H1 (cell line): ENCODE measurements at regions not wholly inside any gene's neighbourhood (a gene's known extent, or its start where the extent isn't known, plus 50 kb on each side); places are given as distances from the start of the nearest gene placed in this dataset.

Experiments used
- CTCF ChIA-PET: fragments of 300-600 bp; sonication (Branson Sonifier 250); formaldehyde crosslinking; loops from one replicate; lab custom pipeline; 2021; ENCODE audit not compliant: partially characterized antibody; lab: Charles Lee
- POLR2A ChIA-PET: fragments of 300-600 bp; sonication (Branson Sonifier 250); formaldehyde crosslinking; loops from one replicate; lab custom pipeline; 2021; ENCODE audit warnings: inconsistent platforms; ENCODE audit not compliant: partially characterized antibody; lab: Charles Lee
- DNase-seq, 2 experiments: peaks; one replicate each; pipeline versions ENCODE4 v3.0.0 to v3.0.0-alpha.2; 2010 to 2022; ENCODE audit warnings: low spot score in 2 of 2, low read depth in 1 of 2, mixed read lengths in 1 of 2
- FAIRE-seq: peaks from 2 replicates; lab custom pipeline; 2011; peaks lifted over from hg19 to GRCh38; lab: Jason Lieb, UNC
- H2AFZ ChIP-seq: 2 replicates; pipeline ENCODE4 v1.8.1; 2012; ENCODE audit warnings: low read length, inconsistent platforms
- H2AK5ac ChIP-seq: 2 replicates; pipeline ENCODE4 v1.6.1; 2013; ENCODE audit warnings: low read depth, low read length
- H2BK120ac ChIP-seq: replicated peaks from 2 replicates; pipeline ENCODE3; 2013; ENCODE audit warnings: low read depth, low read length, inconsistent platforms
- H2BK12ac ChIP-seq: 2 replicates; pipeline ENCODE4 v1.6.1; 2013; ENCODE audit warnings: low read depth, low read length
- H2BK15ac ChIP-seq: 2 replicates; pipeline ENCODE4 v1.6.1; 2013; ENCODE audit warnings: low read length
- H2BK20ac ChIP-seq: 2 replicates; pipeline ENCODE4 v1.6.1; 2013; ENCODE audit warnings: low read length
- H2BK5ac ChIP-seq: 2 replicates; pipeline ENCODE4 v1.6.1; 2013; ENCODE audit warnings: low read depth, low read length
- H3K14ac ChIP-seq: 2 replicates; pipeline ENCODE4 v1.6.1; 2013; ENCODE audit warnings: inconsistent platforms; ENCODE audit not compliant: insufficient read length
- H3K18ac ChIP-seq: 2 replicates; pipeline ENCODE4 v1.6.1; 2013; ENCODE audit warnings: low read length; ENCODE audit errors: extremely low read depth
- H3K23ac ChIP-seq: 2 replicates; pipeline ENCODE4 v1.6.1; 2013; ENCODE audit warnings: inconsistent platforms; ENCODE audit not compliant: insufficient read length
- H3K23me2 ChIP-seq: 2 replicates; pipeline ENCODE4 v1.6.1; 2013; ENCODE audit warnings: low read depth, low read length
- H3K27ac ChIP-seq: 2 replicates; pipeline ENCODE4 v1.6.1; 2011; ENCODE audit warnings: low read depth, low read length, inconsistent platforms
- H3K27me3 ChIP-seq, 4 experiments: replicated peaks in 1 of 4; 1 replicate in 1 of 4; 2 replicates in 3 of 4; pipeline versions ENCODE4 v1.6.1 to v1.8.1; 2011 to 2013; ENCODE audit warnings: low read length in 3 of 4, mild to moderate bottlenecking in 3 of 4, inconsistent platforms in 2 of 4, mixed read lengths in 2 of 4, moderate library complexity in 1 of 4; ENCODE audit not compliant: control insufficient read depth in 3 of 4, insufficient read depth in 3 of 4; ENCODE audit errors: extremely low read depth in 1 of 4
- H3K36me3 ChIP-seq, 4 experiments: 2 replicates each; pipeline versions ENCODE4 v1.6.1 to v1.8.1; 2011 to 2013; ENCODE audit warnings: mild to moderate bottlenecking in 4 of 4, low read length in 3 of 4, moderate library complexity in 2 of 4, control low read depth in 1 of 4, inconsistent platforms in 1 of 4; ENCODE audit not compliant: insufficient read depth in 4 of 4, control insufficient read depth in 2 of 4
- H3K4ac ChIP-seq: replicated peaks from 2 replicates; pipeline ENCODE3; 2013; ENCODE audit warnings: low read length, low read depth, mixed read lengths, inconsistent platforms; ENCODE audit not compliant: insufficient read length
- H3K4me1 ChIP-seq, 4 experiments: replicated peaks in 1 of 4; 1 replicate in 1 of 4; 2 replicates in 3 of 4; pipeline versions ENCODE4 v1.6.1 to v1.8.1; 2011 to 2013; ENCODE audit warnings: low read length in 3 of 4, inconsistent platforms in 2 of 4, mixed read lengths in 1 of 4; ENCODE audit not compliant: insufficient read depth in 4 of 4, control insufficient read depth in 3 of 4
- H3K4me2 ChIP-seq, 2 experiments: 2 replicates each; pipeline versions ENCODE4 v1.6.1 to v1.8.1; 2011 to 2013; ENCODE audit warnings: low read depth in 2 of 2, low read length in 2 of 2, control low read depth in 1 of 2, inconsistent platforms in 1 of 2, mild to moderate bottlenecking in 1 of 2; ENCODE audit not compliant: insufficient read depth in 1 of 2
- H3K4me3 ChIP-seq, 4 experiments: fragments of 200-600, 300-600 bp in 1 of 4; sonication (generic), shearing (Covaris generic), sonication (Bioruptor Twin) in 1 of 4; 2 replicates each; pipeline versions ENCODE4 v1.5.1 to v1.8.1; 2011 to 2016; ENCODE audit warnings: low read length in 4 of 4, low read depth in 3 of 4, control low read depth in 2 of 4, inconsistent platforms in 2 of 4, mild to moderate bottlenecking in 2 of 4, mixed read lengths in 1 of 4, moderate library complexity in 1 of 4; ENCODE audit not compliant: insufficient read depth in 2 of 4; ENCODE audit errors: extremely low read depth in 1 of 4
- H3K56ac ChIP-seq: replicated peaks from 2 replicates; pipeline ENCODE3; 2013; ENCODE audit warnings: low read depth, mild to moderate bottlenecking, mixed read lengths, low read length, inconsistent platforms; ENCODE audit not compliant: insufficient read length
- H3K79me1 ChIP-seq: 2 replicates; pipeline ENCODE4 v1.6.1; 2013; ENCODE audit warnings: low read depth, low read length, control low read depth
- H3K79me2 ChIP-seq, 2 experiments: 2 replicates each; pipeline versions ENCODE4 v1.6.1 to v1.8.1; 2012 to 2013; ENCODE audit warnings: low read length in 2 of 2, mild to moderate bottlenecking in 2 of 2, inconsistent platforms in 1 of 2; ENCODE audit not compliant: insufficient read depth in 2 of 2, control insufficient read depth in 1 of 2
- H3K9ac ChIP-seq, 4 experiments: replicated peaks in 1 of 4; 1 replicate in 1 of 4; 2 replicates in 3 of 4; pipeline versions ENCODE4 v1.6.1 to v1.8.1; 2011 to 2013; ENCODE audit warnings: low read depth in 3 of 4, low read length in 3 of 4, control low read depth in 2 of 4, mild to moderate bottlenecking in 2 of 4, moderate library complexity in 2 of 4, inconsistent platforms in 1 of 4; ENCODE audit errors: extremely low read depth in 1 of 4
- H3K9me3 ChIP-seq, 2 experiments: 2 replicates each; pipeline versions ENCODE4 v1.6.1 to v1.8.1; 2012 to 2013; ENCODE audit warnings: mild to moderate bottlenecking in 2 of 2, moderate library complexity in 2 of 2, control low read depth in 1 of 2, inconsistent platforms in 1 of 2, low read depth in 1 of 2, low read length in 1 of 2, mixed read lengths in 1 of 2; ENCODE audit not compliant: insufficient read depth in 2 of 2
- H4K20me1 ChIP-seq, 2 experiments: replicated peaks in 1 of 2; 2 replicates each; pipeline versions ENCODE3 to v1.8.1; 2011 to 2013; ENCODE audit warnings: inconsistent platforms in 2 of 2, low read length in 2 of 2, mild to moderate bottlenecking in 1 of 2; ENCODE audit not compliant: insufficient read depth in 2 of 2, control insufficient read depth in 1 of 2
- H4K5ac ChIP-seq: 2 replicates; pipeline ENCODE4 v1.6.1; 2013; ENCODE audit warnings: low read length, low read depth, mixed read lengths, inconsistent platforms; ENCODE audit not compliant: insufficient read length
- H4K8ac ChIP-seq: 2 replicates; pipeline ENCODE4 v1.8.0; 2013; ENCODE audit warnings: mild to moderate bottlenecking, moderate library complexity, low read length, inconsistent platforms; ENCODE audit not compliant: insufficient read depth; ENCODE audit errors: extremely low read depth
- H4K91ac ChIP-seq: replicated peaks from 2 replicates; pipeline ENCODE3; 2013; ENCODE audit warnings: low read length, mixed read lengths, inconsistent platforms; ENCODE audit not compliant: insufficient read length
- ATF3 ChIP-seq: IDR thresholded peaks from 2 replicates; pipeline ENCODE4 v1.6.1; 2011; ENCODE audit warnings: low read depth, mild to moderate bottlenecking, low read length; ENCODE audit not compliant: insufficient read depth
- CREB1 ChIP-seq: IDR thresholded peaks from 2 replicates; pipeline ENCODE4 v1.6.1; 2012; ENCODE audit warnings: inconsistent platforms
- CTCF ChIP-seq, 3 experiments: IDR thresholded peaks; 1 replicate in 2 of 3; 2 replicates in 1 of 3; pipeline versions ENCODE4 v1.5.1 to v1.6.1; 2011; ENCODE audit warnings: low read length in 3 of 3, mild to moderate bottlenecking in 3 of 3, inconsistent platforms in 2 of 3, low read depth in 1 of 3, moderate library complexity in 1 of 3; ENCODE audit not compliant: insufficient read depth in 1 of 3; ENCODE audit errors: control extremely low read depth in 1 of 3
- EZH2 ChIP-seq: fragments of 200-600 bp; sonication (generic); IDR thresholded peaks from 2 replicates; pipeline ENCODE4 v1.7.1; 2012; ENCODE audit warnings: low read depth, mild to moderate bottlenecking, moderate library complexity, low read length, inconsistent platforms; ENCODE audit not compliant: severe bottlenecking
- GTF2F1 ChIP-seq: IDR thresholded peaks from 2 replicates; pipeline ENCODE4 v1.6.1; 2012; ENCODE audit warnings: low read depth, low read length, improper control_type of control experiment, borderline replicate concordance
- HDAC6 ChIP-seq: IDR thresholded peaks from one replicate; pipeline ENCODE4 v1.7.1; 2012; ENCODE audit warnings: low read depth, mild to moderate bottlenecking, inconsistent platforms, low read length, moderate library complexity
- KDM4A ChIP-seq: IDR thresholded peaks from one replicate; pipeline ENCODE4 v1.7.1; 2012; ENCODE audit warnings: low read depth, mild to moderate bottlenecking, moderate library complexity, low read length, inconsistent platforms; ENCODE audit not compliant: severe bottlenecking
- RAD21 ChIP-seq, 2 experiments: IDR thresholded peaks in 1 of 2; conservative IDR thresholded peaks in 1 of 2; 2 replicates each; pipeline ENCODE4 v1.6.1; 2011; ENCODE audit warnings: low read depth in 2 of 2, low read length in 2 of 2, improper control_type of control experiment in 1 of 2, inconsistent platforms in 1 of 2, mild to moderate bottlenecking in 1 of 2, moderate library complexity in 1 of 2
- RFX5 ChIP-seq: IDR thresholded peaks from 2 replicates; pipeline ENCODE4 v1.6.1; 2011; ENCODE audit warnings: low read depth, low read length, improper control_type of control experiment, borderline replicate concordance
- SAP30 ChIP-seq: fragments of 300-600 bp; sonication (generic); IDR thresholded peaks from 2 replicates; pipeline ENCODE4 v1.7.1; 2012; ENCODE audit warnings: low read length, moderate library complexity, mild to moderate bottlenecking, inconsistent platforms; ENCODE audit not compliant: insufficient read depth, insufficient replicate concordance
- SP2 ChIP-seq: IDR thresholded peaks from 2 replicates; pipeline ENCODE4 v1.6.1; 2012; ENCODE audit warnings: mild to moderate bottlenecking, low read length, inconsistent platforms
- TAF7 ChIP-seq: optimal IDR thresholded peaks from 2 replicates; pipeline ENCODE3; 2011; ENCODE audit warnings: low read depth, mild to moderate bottlenecking, inconsistent platforms, low read length, moderate library complexity, borderline replicate concordance

GRCh38 chr12:38402811-38403210 lies 86.2 kb downstream of the ALG10B start:
- Histone ChIP-seq H3K79me2 (no peaks in the 10 kb centered on the region), H3K4me1 (no peaks in the 10 kb centered on the region; a peak in 1 of 7 replicates), H3K9me3 (peaks cover 0 to 6% of the 10 kb centered on the region in 2 experiments; a peak in 1 of 4 replicates), H3K23me2 (no peaks in the 10 kb centered on the region), H4K8ac (no peak overlapping the region), H3K9ac (no peak overlapping the region), H3K79me1 (no peaks in the 10 kb centered on the region), H2BK120ac (no peak overlapping the region), H3K27ac (no peak overlapping the region), H4K5ac (no peak overlapping the region), H3K36me3 (no peaks in the 10 kb centered on the region), H3K4me2 (no peak overlapping the region), H3K56ac (no peak overlapping the region), H4K91ac (no peak overlapping the region), H3K4ac (no peak overlapping the region), H4K20me1 (no peaks in the 10 kb centered on the region), H3K14ac (no peak overlapping the region), H2BK20ac (no peak overlapping the region), H2BK5ac (no peak overlapping the region), H3K23ac (no peak overlapping the region), H2BK12ac (no peak overlapping the region), H3K4me3 (no peak overlapping the region), H2BK15ac (no peak overlapping the region), H3K18ac (no peak overlapping the region), H3K27me3 (peaks cover 0 to 1% (median 0%) of the 10 kb centered on the region in 4 experiments; a peak in 1 of 7 replicates), H2AFZ (no peak overlapping the region), H2AK5ac (no peak overlapping the region)
- ChIA-PET POLR2A (no interaction called here), CTCF (no interaction called here)
- no peak for DNase-seq
- FAIRE-seq: no peak
- TF ChIP-seq HDAC6 (no peak), RAD21 (IDR thresholded peaks at IDR 0.05 in 1 of 2, conservative IDR thresholded peaks at IDR 0.05 in 1 of 2; ENCODE audit: low read depth in 2 of 2, low read length in 2 of 2) (no peak), SP2 (no peak), RFX5 (no peak), SAP30 (no peak), CREB1 (no peak), ATF3 (no peak), KDM4A (no peak), GTF2F1 (no peak), EZH2 (no peak), CTCF (IDR thresholded peaks at IDR 0.05; ENCODE audit: control extremely low read depth in 1 of 3, insufficient read depth in 1 of 3, low read depth in 1 of 3, low read length in 3 of 3) (no peak), TAF7 (no peak)
